NCI-H2227 (cell line): ENCODE measurements at regions not wholly inside any gene's neighbourhood (a gene's known extent, or its start where the extent isn't known, plus 50 kb on each side); places are given as distances from the start of the nearest gene placed in this dataset.
A peak's percentile ranks its signal among the peaks of the same experiment; 100 is the strongest.

ENCODE experiments used
- DNase-seq: peaks from one replicate; lab custom pipeline; 2025; ENCODE audit not compliant: unreplicated experiment; lab: John Stamatoyannopoulos, UW

DNA sequence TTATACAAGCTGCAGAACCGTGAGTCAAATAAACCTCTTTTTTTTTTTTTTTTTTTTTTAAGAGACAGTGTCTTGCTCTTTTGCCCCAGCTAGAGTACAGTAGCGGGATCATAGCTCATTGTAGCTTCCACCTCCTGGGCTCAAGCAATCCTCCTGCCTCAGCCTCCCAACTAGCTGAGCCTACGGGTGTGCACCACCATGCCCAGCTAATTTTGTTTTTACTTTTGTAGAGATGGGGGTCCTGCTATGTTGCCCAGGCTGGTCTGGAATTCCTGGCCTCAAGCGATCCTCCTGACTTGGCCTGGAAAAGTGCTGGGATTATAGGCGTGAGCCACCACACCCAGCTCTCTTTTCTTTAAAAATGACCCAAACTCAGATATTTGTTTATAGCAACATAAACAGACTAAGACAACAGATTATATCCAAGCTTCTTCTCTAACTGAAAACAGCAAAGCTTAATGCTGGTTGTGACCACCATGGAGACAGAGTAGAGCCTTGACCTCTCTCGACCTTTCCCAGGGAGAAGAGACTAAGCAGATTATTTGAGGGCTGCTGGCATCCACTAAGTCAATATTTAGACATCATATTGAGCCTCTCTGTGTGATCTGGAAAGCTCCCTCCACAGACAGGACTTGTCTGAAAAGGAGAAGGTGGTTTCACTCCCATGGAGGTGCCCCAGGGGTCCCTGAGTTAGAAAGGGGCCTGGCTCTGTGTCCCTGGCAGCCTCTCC, 150.0 kb downstream of the KCTD15 start:
- no peak for DNase-seq

DNA sequence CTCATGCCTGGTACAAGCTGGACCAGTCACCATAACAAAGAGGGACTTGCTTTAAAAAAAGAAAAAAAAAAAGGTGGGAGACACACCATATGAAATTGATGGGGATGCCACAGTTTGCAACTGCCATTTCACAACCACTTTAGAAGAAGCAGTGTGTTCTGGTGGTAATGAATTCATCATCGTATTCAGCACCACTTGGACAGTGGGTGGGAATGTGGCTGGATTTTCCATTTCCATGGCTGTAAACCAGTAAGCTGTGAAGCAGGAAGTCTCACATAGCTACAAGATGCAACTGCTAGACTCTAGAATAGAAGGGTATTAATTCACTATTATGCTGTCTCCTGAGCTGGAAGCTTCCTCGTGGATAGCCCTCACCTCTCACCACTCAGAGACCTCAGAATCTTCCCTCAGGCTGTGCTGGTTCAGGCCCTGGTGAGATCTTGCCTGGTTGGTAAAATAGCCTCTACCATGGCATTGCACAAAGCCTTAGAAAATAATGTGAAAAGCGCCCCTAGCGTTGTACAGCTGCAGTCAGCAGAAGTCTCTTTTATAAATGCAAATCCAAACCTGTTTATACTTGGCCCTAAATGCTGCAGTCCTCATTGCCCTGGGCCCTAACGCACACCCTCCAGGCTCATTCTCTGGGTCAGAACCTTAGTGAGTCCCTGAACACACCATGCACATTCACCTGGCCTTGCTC, 150.7 kb downstream of the KCTD15 start:
- no peak for DNase-seq

DNA sequence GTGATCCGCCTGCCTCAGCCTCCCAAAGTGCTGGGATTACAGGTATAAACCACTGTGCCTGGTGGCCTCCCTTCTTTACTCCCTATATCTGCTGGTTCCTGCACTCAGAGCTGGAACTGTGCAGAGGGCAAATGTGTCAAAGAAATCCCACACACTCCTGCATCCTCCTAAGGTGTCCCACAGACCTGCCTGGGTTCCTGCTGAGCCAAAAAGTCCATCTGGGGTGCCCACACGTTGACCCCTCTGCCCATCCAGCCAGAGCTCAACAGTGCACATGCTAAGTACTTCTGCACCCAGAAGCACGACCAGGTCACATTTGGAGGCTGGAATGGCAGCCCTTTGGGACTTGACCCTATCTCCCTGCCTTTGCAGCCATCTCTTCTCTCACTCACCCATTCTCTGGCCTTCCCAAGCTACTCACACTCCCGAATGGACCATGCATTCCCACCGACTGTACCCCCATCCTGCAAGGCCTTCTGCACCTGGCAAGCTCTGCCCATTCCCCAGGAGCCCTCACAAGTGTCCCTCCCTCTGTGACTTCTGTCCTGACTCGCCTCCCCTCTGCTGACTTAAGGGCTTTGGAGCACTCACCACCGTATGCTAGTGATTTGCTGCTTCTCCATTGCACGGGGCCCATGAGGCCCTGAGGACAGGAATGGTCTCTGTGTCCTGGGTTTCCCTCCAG, 152.1 kb downstream of the KCTD15 start:
- DNase-seq: no peak

DNA sequence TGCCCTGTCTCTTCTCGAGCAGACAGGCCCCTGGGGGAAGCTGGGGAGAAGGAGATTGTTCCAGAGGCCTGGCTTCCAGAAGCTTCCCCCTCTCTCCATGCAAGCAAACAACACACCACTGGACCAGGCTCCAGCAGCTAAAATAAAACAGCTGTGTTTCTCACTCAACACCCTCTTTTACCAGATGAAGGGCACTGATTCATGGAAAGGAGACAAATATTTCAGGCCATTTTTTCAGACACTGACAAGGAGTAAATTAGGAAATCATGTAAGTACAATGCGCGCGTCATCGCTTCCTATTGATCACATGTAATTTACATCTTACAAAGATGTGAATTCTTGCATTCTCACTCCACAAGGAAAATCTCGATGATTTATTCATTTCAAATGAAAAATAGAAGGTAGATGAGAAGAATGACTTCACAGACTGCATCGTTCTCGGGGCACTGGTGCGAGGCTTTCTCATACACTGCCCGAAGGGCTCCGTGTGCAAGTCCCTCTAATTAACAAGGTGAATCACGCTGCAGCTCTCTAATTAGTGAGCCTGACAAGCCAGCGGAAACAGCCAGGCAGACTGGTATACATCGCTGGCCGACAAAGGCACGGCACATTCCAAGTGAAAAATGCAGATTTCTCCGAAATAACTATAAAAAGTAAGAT, 153.6 kb downstream of the KCTD15 start:
- DNase-seq: no peak

DNA sequence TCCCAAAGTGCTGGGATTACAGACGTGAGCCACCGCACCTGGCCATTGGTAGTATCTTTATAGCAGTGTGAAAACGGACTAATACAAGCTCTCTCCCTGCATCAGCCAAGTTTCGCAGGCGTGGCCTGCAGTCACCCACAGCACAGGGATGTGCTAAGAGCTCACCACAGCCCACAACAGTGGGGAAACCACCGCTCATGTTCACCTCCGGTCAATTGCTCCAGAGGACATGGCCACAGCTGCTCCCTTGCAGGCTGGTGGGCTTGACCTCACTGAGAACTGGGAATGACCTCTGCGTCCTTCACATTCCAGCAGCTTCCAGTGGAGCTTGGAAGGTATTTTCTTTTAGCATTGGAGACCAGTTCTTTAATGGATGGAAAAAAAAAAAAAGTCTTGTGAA, 156.4 kb downstream of the KCTD15 start:
- DNase-seq: no peak

DNA sequence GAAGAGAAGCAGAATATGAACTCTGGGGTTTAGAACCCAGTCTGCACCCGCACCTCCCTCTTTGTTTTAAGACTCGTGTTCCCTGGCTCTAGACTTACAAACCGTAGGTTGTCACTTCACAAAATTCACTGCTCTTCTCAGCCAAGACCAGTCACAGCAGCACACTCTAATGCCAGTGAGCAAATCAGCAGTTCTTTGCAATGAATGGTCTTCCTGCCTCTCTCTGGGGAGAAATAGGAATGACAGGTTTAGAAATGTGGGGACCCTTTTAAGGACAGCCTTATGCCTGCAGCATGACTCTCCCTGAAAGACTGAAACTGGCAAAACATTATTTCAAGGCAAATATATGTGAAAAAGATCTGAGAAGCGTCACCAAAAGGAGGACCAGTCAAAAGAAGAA, 156.9 kb downstream of the KCTD15 start:
- DNase-seq: no peak

DNA sequence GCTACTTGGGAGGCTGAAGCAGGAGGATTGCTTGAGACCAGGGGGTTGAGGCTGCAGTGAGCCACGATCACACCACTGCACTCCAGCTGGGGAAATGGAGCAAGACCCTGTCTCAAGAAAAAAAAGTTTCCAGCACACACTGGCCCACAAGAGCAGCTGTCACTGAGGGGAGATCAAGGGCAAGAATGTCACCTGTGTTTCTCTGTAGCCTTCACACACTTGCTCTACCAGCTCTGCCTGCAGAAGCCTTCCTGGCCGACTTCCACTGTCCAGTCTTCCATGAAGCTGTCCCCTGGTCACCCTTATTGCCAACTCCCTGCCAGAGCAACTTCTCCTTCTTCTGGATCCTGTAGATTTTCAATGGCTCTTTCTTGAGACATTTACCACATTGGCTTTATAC, 158.0 kb downstream of the KCTD15 start:
- DNase-seq: no peak

DNA sequence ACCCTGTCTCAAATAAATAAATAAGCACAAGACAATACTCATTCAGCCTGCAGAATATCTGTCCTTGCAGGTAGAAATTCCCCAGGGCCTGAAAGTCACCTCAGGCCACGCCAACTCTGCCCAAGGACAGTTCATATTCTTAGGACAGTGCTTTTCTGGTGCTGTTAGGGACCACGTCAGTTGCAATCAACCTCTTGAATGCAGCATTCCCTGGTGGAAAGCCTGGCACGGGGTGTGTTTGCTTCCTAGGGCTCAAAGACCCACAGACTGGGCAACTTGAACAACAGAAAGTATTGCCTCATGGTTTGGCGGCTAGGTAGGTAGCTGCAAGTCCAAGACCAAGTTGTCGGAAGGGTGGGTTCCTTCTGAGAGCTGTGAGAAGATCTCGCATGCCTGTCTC, 160.3 kb downstream of the KCTD15 start:
- no peak for DNase-seq

DNA sequence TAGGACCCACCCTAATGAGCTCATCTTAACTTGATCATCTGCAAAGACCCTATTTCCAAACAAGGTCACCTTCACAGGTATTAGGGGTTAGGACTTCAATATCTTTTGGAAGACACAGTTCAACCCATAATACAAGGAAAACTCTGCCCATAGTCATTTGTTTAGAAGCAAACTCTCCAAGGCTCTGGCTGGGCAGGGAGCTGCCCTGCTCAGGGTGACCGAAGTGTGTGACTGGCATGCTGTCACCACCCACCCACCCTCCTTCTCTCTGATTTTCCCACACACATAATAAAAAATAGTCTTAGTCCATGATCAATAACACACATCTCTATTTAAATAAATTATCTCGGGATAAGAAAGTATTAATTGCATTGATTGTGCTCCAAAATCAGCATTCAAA, 161.1 kb downstream of the KCTD15 start:
- DNase-seq: no peak

DNA sequence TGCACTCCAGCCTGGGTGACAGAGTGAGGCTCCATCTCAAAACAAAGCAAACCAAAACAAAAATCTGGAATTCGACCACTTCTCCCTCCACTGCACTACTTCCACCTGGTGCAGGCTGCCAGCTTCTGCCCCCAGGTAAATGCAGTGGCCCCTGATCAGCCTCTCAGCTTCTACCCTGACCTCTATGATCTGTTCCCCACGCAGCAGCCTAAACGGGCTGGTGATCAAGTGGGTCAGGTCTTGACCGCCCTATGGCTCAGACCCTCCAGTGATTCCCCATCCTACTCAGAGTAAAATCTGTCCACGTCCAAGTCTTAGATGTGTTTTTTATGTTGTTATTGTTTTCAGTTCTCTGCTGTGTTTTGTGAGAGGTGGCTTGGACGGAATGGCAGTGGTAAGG, 163.9 kb downstream of the KCTD15 start:
- DNase-seq: no peak

DNA sequence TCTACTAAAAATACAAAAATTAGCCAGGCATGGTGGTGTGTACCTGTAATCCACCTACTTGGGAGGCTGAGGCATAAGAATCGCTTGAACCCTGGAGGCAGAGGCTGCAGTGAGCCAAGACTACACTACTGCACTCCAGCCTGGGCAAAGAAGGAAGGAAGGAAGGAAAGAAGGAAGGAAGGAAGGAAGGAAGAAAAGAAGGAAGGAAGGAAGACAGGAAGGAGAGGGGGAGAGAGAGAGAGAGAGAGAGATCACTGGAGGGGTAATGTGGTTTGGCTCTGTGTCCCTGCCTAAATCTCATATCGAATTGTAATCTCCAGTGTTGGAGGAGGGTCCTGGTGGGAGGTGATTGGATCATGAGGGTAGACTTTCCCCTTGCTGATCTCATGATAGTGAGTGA, 165.5 kb downstream of the KCTD15 start:
- DNase-seq: no peak

DNA sequence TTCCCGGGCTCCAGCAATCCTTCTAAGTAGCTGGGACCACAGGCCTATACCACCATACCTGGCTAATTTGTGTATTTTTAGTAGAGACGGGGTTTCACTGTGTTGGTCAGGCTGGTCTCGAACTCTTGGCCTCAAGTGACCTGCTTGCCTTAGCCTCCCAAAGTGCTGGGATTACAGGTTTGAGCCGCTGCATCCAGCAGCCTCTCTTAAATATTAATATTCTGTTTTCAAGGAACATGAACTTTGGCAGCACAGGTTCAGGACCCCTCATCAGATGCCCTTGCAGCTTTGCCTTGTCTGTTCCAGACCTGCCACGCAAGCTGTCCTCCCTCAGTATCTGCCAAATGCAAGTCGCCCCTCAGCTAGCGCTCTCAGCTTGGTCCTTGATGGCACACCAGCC, 166.8 kb downstream of the KCTD15 start:
- DNase-seq: no peak

DNA sequence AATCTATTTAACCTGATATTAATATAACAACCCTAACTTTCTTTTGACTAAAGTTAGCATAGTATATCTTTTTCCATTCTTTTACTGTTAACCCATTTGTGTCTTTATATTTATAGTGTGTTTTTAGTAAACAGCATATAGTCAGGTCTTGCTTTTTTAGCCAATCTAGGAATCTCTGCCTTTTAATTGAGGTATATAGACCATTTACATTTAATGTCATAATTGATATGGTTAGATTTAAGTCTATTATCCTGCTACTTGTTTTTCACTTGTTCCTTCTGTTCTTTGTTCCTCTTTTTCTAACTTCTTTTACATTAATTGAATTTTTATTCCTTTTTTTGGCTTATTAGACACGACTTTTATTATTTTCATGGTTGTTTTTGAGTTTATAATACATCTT, 174.4 kb downstream of the KCTD15 start:
- DNase-seq: no peak

DNA sequence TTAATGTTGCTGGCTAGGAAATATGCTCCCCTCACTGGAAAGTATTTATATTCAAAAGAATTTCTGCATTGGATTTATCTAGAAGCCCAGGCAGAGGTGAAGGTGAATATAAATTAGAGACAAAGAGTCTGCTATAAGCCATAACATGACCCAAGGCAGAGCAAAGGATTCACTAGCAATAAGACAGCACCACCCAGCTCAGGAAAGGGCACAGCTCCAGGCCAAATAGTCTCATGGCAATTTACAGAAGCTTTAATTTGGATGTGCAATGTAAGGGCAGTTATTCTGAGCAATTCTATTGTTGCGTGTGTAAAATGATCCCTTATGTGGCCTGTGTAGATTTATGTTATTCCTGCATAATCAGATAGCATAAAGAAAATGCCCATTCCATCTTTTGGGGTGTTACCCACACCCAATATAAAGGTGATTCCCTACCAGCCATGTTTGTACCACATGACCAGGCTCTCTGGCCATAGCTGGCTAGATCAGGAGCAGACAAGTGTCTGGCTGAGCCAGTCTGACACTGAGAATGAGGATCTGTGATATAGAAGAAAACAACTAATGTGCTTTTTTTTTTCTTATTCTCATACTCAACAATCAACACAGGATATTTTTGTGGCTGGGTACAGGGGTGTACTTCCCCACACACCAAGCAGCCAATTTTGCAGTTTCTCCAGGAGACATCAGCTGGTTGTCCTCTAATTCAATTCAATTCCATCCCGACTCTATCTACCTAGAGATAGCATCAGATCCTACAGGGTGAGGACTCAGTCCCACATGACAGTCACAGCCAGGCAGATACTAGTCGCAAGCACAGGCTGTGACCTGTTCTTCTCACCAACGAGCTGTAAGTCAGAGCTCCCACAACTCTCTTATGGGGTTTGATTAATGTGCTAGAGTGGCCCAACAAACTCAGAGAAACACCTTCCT, 181.4 kb downstream of the KCTD15 start:
- DNase-seq: no peak

DNA sequence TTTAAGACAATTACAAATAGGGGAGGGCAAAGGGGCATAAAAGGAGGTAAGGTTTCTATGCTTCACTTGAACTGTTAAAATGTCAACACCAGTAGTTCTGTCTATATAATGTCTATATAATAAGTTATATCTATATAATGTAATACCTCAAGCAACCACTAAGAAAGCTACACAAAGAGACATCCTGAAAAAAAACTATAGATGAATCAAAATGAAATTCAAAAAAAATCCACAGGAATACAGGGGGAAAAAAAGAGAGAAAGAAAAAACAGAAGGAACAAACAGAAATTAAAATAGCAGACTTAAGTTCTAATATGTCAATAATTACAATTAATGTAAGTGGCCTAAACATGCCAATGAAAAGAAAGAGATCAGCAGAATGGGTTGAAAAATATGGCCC, 186.0 kb downstream of the KCTD15 start:
- no peak for DNase-seq

DNA sequence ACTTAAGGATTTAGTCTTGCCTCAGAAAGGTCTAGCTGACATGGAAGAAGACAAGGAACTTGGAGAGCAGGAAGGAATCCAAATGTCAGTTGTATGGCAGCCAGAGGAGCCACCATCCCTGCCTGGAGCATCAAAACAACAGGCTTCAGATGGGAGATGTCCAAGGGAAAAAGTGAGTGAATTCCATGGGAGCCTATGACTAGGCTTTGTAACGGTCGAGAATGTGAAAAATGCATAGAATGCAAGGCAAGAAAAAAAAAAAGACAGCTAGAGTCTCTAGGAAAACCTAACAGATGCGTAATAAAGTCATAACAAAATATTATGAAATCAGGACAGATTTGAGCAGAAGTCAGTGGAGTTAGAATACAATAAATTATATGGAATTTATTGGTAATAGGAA, 183.7 kb upstream of the LSM14A start:
- no peak for DNase-seq

DNA sequence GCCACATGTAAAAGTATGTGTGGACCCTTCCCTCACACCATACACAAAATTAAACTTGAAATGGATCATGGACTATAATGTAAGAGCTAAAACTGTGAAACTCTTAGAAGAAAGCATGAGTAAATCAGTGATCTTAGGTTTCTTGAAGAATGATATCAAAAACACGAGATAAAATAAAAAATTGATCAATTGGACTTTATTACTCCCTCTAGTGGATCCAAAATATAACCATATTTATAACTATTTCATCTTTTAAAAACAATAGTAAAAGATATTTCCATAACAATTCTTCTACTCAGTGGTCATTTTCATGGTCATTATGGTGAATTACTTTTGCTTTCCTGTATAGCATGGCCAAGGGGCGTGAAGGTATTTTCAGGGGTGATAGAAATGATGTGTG, 174.6 kb upstream of the LSM14A start:
- no peak for DNase-seq

DNA sequence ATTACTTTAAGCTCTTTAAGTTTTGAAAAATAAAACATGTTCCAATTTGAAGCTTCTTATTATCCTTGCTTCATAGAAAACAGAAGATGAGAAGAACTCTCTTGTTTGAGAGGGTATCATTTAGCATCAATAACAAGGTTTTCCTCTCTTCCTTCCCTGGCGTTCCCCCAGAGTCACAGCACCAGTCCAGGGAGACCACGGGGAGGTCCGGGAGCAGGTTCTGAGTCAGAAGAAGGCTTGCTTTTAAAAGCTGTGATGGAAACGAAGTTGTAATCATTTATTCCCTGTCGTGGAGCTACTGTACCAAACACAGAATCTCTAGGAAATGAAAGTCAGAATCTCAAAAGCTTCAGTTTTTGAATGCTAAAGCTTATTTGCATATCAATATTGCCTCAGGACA, 174.0 kb upstream of the LSM14A start:
- no peak for DNase-seq

DNA sequence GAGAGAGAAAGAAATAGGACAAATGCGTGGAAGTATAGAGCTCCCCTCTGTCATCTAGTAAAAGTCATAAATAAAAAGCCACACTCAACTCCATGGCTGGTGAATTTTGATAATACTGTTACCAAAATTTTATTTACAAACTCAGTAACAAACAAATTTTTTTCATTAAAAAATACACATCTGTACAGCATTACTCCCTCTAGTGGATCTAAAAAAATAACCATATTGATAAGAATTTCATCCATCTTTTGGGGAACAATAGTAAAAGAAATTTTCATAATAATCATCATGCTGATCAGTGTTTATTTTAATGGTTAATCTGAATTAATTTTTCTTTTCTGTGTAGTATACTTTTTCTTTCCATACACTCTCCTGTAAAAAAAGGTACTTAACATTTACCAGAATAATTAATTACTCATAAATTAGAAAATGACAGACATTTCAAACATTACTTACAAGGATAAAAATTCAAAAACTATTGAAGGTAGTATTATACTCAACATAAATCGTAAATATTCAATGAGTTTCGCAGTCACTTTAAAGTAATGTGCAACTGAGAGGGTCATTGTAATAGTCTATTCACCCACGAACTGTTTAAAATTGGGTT, 173.5 kb upstream of the LSM14A start:
- peak; percentile 56 for DNase-seq

DNA sequence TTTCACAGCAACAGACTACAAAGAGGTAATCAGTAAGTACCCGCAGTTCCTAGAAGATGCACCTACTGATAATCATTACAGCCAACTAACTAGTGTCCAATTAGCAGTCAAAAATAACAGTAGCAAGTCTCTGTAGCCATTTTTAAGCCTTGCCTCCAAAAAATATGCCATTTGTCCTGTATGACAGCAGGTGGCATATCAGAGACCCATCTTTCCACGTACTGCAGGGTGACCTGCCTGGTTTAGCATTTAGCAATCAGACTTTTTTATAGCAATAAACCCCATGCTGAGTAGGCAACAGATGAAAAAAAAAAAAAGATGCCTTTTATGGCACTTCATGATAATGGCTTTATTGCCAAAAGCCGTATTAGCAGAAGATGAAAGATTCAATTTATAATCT, 155.3 kb upstream of the LSM14A start:
- no peak for DNase-seq
